GM13976 (cell line): ENCODE measurements at regions not wholly inside any gene's neighbourhood (a gene's known extent, or its start where the extent isn't known, plus 50 kb on each side); places are given as distances from the start of the nearest gene placed in this dataset.
"Not testable (repeated sequence)": the region's sequence is repeated elsewhere in the genome, so short reads cannot be mapped to it uniquely, and the experiment has no call there.

ENCODE experiments used
- DNase-seq: peaks from one replicate; pipeline ENCODE4 v3.0.0; 2012; ENCODE audit warnings: low spot score
- in situ Hi-C: fragments of 300-500 bp; cut with MboI; formaldehyde crosslinking; loops from one replicate; pipeline ENCODE4 v1.12.0; 2022; ENCODE audit warnings: low sequenced_read_pairs, mixed read lengths, inconsistent platforms; ENCODE audit not compliant: unreplicated experiment
- TF ChIP-seq, protein P1 (sequence below): IDR thresholded peaks from 2 replicates; pipeline ENCODE4 v1.5.1; 2012; ENCODE audit warnings: borderline replicate concordance, mild to moderate bottlenecking; ENCODE audit not compliant: insufficient read depth; ENCODE audit errors: extremely low read depth, missing control alignments, control extremely low read depth

DNA sequence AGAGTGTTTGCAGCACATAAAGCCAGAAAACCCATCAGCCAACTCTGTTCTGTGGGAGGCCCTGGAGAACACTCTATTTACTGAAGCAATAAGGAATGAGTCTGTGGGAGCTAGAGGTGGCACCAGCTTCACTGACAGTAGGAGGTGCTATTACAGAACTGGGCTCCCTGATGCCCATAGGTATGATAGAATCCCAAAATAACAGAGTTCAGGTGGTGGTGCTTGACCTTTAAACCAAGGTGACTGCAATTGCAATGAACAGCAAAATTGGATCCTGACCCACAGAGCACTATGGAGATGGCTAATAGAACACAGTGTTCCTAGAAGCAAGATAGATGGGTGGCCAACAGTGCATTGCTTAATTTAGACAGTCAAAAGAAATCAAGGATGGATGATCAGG is 95.4 kb upstream of the RNU6-1 start:
- in situ Hi-C loops, result no loop called here
- TF ChIP-seq, protein P1, sequence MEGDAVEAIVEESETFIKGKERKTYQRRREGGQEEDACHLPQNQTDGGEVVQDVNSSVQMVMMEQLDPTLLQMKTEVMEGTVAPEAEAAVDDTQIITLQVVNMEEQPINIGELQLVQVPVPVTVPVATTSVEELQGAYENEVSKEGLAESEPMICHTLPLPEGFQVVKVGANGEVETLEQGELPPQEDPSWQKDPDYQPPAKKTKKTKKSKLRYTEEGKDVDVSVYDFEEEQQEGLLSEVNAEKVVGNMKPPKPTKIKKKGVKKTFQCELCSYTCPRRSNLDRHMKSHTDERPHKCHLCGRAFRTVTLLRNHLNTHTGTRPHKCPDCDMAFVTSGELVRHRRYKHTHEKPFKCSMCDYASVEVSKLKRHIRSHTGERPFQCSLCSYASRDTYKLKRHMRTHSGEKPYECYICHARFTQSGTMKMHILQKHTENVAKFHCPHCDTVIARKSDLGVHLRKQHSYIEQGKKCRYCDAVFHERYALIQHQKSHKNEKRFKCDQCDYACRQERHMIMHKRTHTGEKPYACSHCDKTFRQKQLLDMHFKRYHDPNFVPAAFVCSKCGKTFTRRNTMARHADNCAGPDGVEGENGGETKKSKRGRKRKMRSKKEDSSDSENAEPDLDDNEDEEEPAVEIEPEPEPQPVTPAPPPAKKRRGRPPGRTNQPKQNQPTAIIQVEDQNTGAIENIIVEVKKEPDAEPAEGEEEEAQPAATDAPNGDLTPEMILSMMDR, result no peak
- DNase-seq, result no peak

DNA sequence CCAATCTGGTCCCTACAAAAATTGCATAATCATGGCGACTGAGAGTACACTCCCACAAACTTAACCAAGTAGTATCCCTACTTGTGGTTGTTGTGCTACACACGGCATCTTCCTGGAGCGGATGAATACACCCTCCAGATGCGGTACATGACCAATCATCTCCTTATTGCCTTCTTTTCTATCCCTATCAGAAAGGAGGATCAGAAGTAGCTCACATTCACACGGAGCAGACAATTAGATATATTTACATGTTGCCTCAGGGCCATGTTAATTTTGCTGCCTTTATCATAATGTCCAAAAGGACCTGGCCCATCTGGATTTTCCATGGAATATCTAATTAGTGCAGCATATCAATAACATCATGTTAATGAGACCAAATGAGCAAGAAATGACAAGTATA is 96.4 kb upstream of the RNU6-1 start:
- DNase-seq, result no peak
- TF ChIP-seq, protein P1, result no peak
- in situ Hi-C loops, result no loop called here

DNA sequence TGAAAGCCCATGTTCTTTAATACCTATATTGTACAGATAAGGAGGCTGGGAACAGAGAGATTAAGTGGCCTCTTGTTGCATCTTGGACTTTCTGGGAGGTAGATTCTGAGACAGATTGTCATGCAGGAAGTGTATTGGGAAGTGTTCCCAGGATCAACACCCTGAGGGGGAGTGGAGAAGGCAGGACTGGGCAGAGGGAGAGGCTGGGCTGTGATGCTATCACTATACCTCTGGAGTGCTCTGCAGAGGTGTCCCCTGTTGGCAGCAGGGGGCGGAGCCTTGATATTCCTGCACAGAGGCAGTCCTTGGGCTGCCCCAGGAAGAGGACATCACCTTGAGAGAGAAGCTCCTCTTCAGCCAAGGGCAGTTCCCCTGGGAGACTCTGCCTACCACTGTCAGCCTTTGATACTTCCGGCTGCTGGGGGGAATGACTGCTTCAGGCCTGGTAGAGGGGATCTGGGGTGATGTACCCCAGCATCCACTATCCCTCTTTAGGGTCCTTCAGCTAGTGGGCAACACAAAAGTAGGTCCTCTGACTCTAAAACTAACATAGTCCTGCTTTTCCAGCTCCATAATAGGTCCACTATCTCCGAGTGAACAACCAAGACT is 97.4 kb upstream of the RNU6-1 start:
- DNase-seq, result no peak
- in situ Hi-C loops, result no loop called here
- TF ChIP-seq, protein P1, result no peak

DNA sequence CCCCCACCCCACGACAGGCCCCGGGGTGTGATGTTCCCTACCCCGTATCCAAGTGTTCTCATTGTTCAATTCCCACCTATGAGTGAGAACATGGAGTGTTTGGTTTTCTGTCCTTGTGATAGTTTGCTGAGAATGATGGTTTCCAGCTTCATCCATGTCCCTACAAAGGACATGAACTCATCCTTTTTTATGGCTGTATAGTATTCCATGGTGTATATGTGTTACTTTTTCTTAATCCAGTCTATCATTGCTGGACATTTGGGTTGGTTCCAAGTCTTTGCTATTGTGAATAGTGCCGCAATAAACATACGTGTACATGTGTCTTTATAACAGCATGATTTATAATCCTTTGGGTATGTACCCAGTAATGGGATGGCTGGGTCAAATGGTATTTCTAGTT is 99.3 kb upstream of the RNU6-1 start:
- DNase-seq, result not testable (repeated sequence)

DNA sequence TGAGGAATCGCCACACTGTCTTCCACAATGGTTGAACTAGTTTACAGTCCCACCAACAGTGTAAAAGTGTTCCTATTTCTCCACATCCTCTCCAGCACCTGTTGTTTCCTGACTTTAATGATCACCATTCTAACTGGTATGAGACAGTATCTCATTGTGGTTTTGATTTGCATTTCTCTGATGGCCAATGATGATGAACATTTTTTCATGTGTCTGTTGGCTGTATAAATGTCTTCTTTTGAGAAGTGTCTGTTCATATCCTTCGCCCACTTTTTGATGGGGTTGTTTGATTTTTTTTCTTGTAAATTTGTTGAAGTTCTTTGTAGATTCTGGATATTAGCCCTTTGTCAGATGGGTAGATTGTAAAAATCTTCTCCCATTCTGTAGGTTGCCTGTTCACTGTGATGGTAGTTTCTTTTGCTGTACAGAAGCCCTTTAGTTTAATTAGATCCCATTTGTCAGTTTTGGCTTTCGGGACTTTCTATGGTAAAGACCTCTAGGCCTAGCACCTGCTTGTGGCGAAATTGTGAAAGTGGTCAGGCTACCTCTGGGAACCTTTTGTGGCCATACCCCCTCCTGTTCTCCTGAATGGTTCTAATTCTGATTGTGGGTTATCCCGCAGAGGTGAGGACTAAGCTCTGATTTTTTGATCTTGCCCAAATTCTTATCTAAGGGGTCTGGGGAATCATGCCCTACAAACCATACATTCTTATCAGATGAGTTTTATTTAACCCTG is 99.9 kb upstream of the RNU6-1 start:
- DNase-seq, in situ Hi-C loops: not testable (repeated sequence)

More for the DNA sequence above, 99.3 kb upstream of the RNU6-1 start:
- in situ Hi-C loops, result not testable (repeated sequence)

DNA sequence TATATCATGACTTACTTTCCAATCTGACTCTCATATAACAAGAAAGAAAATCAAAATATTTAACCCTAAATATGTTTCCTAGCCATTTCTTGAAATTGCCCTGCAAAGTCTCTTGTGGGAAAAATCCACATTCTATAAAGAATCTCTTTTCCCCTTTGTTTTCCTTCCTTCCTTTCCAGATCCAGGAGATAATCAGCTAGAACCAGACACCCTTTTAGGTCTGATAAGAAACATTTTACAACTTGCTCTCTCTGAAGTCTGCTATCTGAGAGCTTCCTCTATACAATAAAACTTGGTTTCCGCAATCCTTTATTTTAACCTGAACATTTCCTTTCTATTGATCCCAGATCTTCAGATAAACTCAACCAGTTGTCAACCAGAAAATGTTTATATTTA is 100.5 kb upstream of the RNU6-1 start:
- DNase-seq, result no peak
- TF ChIP-seq, protein P1, result no peak
- in situ Hi-C loops, result no loop called here

DNA sequence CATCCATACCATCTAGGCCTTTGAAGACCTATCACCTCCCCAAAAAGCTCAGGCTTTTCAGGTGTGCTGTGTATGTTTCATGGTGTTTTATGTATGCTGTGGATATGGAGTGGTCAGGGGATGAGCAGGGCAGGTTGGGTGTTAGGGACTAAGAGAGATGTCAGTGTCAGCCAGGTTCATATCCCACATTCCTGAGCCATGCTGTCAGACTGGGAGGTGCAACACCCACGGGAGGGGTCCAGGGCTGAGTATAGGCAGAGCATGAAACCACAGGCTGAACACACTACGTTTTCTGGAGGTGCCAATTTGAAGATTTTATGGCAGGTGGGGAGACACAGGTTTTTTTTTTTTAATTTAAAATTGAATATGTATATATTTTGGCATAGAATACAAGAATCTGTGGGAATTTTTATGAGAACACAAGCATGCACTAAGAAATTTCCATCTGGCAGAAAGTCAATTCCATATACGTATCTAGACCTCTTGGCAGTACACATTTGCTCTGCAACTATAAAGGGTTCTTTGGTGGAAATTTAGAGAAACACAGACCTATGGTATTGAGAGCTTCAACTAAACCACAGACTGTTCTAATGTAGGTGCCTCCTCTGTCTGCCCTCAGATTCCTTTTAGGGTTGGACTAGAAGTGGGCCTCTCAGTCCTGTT is 101.9 kb upstream of the RNU6-1 start:
- TF ChIP-seq, protein P1, result no peak
- in situ Hi-C loops, result no loop called here
- DNase-seq, result no peak

DNA sequence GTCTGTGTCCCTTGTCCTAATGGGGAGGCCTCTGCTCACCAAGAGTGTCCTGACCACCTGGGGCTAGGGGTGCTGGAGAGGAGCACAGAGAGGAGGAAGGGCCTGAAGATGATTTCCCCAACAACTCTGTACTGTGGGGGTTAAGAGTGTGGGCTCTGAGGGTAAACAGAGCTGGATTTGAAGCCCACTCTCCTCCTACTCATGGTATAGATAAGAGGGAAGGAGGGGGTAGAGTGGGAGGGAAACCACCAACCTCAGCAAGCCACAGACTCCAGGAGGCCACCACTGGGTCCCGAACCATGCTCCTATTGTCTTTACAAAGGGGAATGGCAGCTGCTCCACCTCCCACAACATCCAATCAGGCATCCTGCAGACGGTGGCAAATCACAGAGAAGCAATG is 103.6 kb upstream of the RNU6-1 start:
- TF ChIP-seq, protein P1, result no peak
- in situ Hi-C loops, result no loop called here
- no peak for DNase-seq
